Astrocyte (in vitro differentiated cells and primary cell): ENCODE measurements at regions not wholly inside any gene's neighbourhood (a gene's known extent, or its start where the extent isn't known, plus 50 kb on each side); places are given as distances from the start of the nearest gene placed in this dataset.

ENCODE experiments used
- DNase-seq: peaks from one replicate; pipeline ENCODE4 v3.0.0-alpha.2; 2010; ENCODE audit warnings: low read depth
- FAIRE-seq: peaks from 2 replicates; lab custom pipeline; 2011; peaks lifted over from hg19 to GRCh38; lab: Jason Lieb, UNC
- H2AFZ ChIP-seq: 2 replicates; pipeline ENCODE4 v1.6.0; 2012; ENCODE audit warnings: low read depth, low read length, inconsistent platforms
- H3K27ac ChIP-seq: 2 replicates; pipeline ENCODE4 v1.5.1; 2011; ENCODE audit warnings: low read depth, low read length, inconsistent platforms
- H3K27me3 ChIP-seq: 2 replicates; pipeline ENCODE4 v1.6.0; 2011; ENCODE audit warnings: low read length, inconsistent platforms; ENCODE audit not compliant: insufficient read depth
- H3K36me3 ChIP-seq: 2 replicates; pipeline ENCODE4 v1.5.1; 2011; ENCODE audit warnings: low read length, inconsistent platforms; ENCODE audit not compliant: insufficient read depth
- H3K4me1 ChIP-seq: 2 replicates; pipeline ENCODE4 v1.5.1; 2011; ENCODE audit warnings: low read length, inconsistent platforms; ENCODE audit not compliant: insufficient read depth
- H3K4me2 ChIP-seq: 2 replicates; pipeline ENCODE4 v1.6.0; 2012; ENCODE audit warnings: low read length, inconsistent platforms
- H3K4me3 ChIP-seq: 2 replicates; pipeline ENCODE4 v1.5.1; 2011; ENCODE audit warnings: low read depth, mild to moderate bottlenecking, low read length, inconsistent platforms; ENCODE audit not compliant: insufficient read depth
- H3K79me2 ChIP-seq: 2 replicates; pipeline ENCODE4 v1.6.0; 2012; ENCODE audit warnings: mild to moderate bottlenecking, low read length, inconsistent platforms; ENCODE audit not compliant: insufficient read depth
- H3K9ac ChIP-seq: 2 replicates; pipeline ENCODE4 v1.6.0; 2012; ENCODE audit warnings: mild to moderate bottlenecking, low read length, inconsistent platforms
- H3K9me3 ChIP-seq: 2 replicates; pipeline ENCODE4 v1.5.1; 2012; ENCODE audit warnings: low read depth, mild to moderate bottlenecking, low read length, inconsistent platforms; ENCODE audit not compliant: insufficient read depth
- H4K20me1 ChIP-seq: 2 replicates; pipeline ENCODE4 v1.6.0; 2012; ENCODE audit warnings: low read length, inconsistent platforms; ENCODE audit not compliant: insufficient read depth
- H3K27ac Mint-ChIP-seq: one replicate; pipeline ENCODE4 v1.8.0; 2021; ENCODE audit warnings: mild to moderate bottlenecking, mixed read lengths; ENCODE audit not compliant: unreplicated experiment
- H3K27me3 Mint-ChIP-seq: one replicate; pipeline ENCODE4 v1.8.0; 2021; ENCODE audit warnings: low read depth, mixed read lengths; ENCODE audit not compliant: unreplicated experiment
- H3K36me3 Mint-ChIP-seq: one replicate; pipeline ENCODE4 v1.8.0; 2021; ENCODE audit warnings: low read depth, mixed read lengths; ENCODE audit not compliant: unreplicated experiment
- H3K4me1 Mint-ChIP-seq: one replicate; pipeline ENCODE4 v1.8.0; 2021; ENCODE audit warnings: low read depth, mixed read lengths; ENCODE audit not compliant: unreplicated experiment
- H3K4me3 Mint-ChIP-seq: one replicate; pipeline ENCODE4 v1.8.0; 2021; ENCODE audit warnings: mild to moderate bottlenecking, moderate library complexity, mixed read lengths; ENCODE audit not compliant: unreplicated experiment
- H3K9me3 Mint-ChIP-seq: one replicate; pipeline ENCODE4 v1.8.0; 2021; ENCODE audit warnings: mild to moderate bottlenecking, mixed read lengths; ENCODE audit not compliant: unreplicated experiment
- EZH2 ChIP-seq: IDR thresholded peaks from 2 replicates; pipeline ENCODE4 v1.6.1; 2012; ENCODE audit warnings: mild to moderate bottlenecking, low read length, inconsistent platforms; ENCODE audit not compliant: insufficient read depth
- TF ChIP-seq, protein P1 (sequence below): IDR thresholded peaks from 2 replicates; pipeline ENCODE4 v1.5.1; 2011; ENCODE audit warnings: low read depth, mild to moderate bottlenecking, inconsistent platforms, low read length, moderate library complexity; ENCODE audit not compliant: insufficient read depth

- Histone ChIP-seq H3K79me2 (no peaks in the 10 kb centered on the region), H3K4me1 (no peaks in the 10 kb centered on the region), H3K27me3 (no peaks in the 10 kb centered on the region), H3K4me2 (no peak overlapping the region), H3K9me3 (no peaks in the 10 kb centered on the region), H3K9ac (no peak overlapping the region), H2AFZ (no peak overlapping the region), H3K4me3 (no peak overlapping the region), H4K20me1 (no peaks in the 10 kb centered on the region), H3K27ac (no peak overlapping the region), H3K36me3 (no peaks in the 10 kb centered on the region)
- no peak overlapping the region for H3K4me3 Mint-ChIP-seq
- FAIRE-seq (no peak), DNase-seq (no peak)
- no peak for TF ChIP-seq EZH2
- TF ChIP-seq, protein P1, sequence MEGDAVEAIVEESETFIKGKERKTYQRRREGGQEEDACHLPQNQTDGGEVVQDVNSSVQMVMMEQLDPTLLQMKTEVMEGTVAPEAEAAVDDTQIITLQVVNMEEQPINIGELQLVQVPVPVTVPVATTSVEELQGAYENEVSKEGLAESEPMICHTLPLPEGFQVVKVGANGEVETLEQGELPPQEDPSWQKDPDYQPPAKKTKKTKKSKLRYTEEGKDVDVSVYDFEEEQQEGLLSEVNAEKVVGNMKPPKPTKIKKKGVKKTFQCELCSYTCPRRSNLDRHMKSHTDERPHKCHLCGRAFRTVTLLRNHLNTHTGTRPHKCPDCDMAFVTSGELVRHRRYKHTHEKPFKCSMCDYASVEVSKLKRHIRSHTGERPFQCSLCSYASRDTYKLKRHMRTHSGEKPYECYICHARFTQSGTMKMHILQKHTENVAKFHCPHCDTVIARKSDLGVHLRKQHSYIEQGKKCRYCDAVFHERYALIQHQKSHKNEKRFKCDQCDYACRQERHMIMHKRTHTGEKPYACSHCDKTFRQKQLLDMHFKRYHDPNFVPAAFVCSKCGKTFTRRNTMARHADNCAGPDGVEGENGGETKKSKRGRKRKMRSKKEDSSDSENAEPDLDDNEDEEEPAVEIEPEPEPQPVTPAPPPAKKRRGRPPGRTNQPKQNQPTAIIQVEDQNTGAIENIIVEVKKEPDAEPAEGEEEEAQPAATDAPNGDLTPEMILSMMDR = no peak
- peaks cover 28% of the 10 kb centered on the region for H3K4me1 Mint-ChIP-seq
- H3K9me3 Mint-ChIP-seq = no peaks in the 10 kb centered on the region
- H3K36me3 Mint-ChIP-seq = no peaks in the 10 kb centered on the region
- no peak overlapping the region for H3K27ac Mint-ChIP-seq
- no peaks in the 10 kb centered on the region for H3K27me3 Mint-ChIP-seq
Measured at GRCh38 chr3:34213478-34213877, 415.0 kb downstream of the PDCD6IP start.

- DNase-seq = no peak
- Histone ChIP-seq H3K27me3 (no peaks in the 10 kb centered on the region), H3K4me1 (no peaks in the 10 kb centered on the region), H3K4me2 (no peak overlapping the region), H3K9ac (no peak overlapping the region), H3K36me3 (no peaks in the 10 kb centered on the region), H3K9me3 (no peaks in the 10 kb centered on the region), H3K79me2 (no peaks in the 10 kb centered on the region), H3K4me3 (no peak overlapping the region), H2AFZ (no peak overlapping the region), H3K27ac (no peak overlapping the region), H4K20me1 (no peaks in the 10 kb centered on the region)
- H3K36me3 Mint-ChIP-seq = no peaks in the 10 kb centered on the region
- FAIRE-seq = no peak
- H3K27ac Mint-ChIP-seq = no peak overlapping the region
- H3K9me3 Mint-ChIP-seq = no peaks in the 10 kb centered on the region
- no peak for TF ChIP-seq EZH2
- TF ChIP-seq, protein P1 = no peak
- H3K4me1 Mint-ChIP-seq = peaks cover 31% of the 10 kb centered on the region
- no peak overlapping the region for H3K4me3 Mint-ChIP-seq
- H3K27me3 Mint-ChIP-seq = no peaks in the 10 kb centered on the region
Measured at GRCh38 chr3:34216711-34217335, 418.4 kb downstream of the PDCD6IP start.

DNA sequence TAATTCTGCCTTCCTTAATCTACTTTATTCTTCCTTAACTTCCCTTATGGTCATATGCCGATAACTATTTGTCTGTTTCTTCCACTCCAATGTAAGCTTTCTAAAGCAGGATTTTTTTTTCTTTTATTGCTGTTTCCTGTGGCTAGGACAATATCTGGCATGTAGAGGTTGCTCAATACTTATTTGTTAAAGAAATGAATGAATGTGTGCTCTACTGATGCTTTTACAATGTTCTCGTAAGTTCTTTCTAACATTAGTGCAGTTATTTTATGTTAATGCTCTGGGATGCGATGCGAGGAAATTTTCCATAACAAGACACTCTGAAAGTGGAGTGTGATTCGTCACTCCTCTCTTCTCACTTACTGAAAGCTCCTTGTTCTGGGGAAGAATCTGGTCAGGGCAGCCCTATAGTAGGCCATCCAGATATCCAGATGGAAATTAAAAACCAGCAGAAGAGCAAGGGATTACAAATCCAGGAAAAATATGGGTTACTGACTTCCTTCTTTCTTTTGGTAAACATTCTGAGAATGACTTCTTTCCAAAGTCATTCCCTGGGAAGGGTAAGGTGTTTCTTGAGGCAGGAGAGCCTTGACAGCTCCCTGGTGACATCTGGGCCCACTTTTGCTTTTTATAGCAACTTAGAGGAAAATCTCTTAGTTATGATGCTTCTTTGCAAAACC lies 420.4 kb downstream of the PDCD6IP start:
- H3K9ac ChIP-seq = no peak overlapping the region
- H3K4me2 ChIP-seq = no peak overlapping the region
- H3K4me3 Mint-ChIP-seq = no peak overlapping the region
- H3K9me3 Mint-ChIP-seq = no peaks in the 10 kb centered on the region
- H3K27ac Mint-ChIP-seq = peak overlapping the region; percentile 27
- H3K36me3 ChIP-seq = no peaks in the 10 kb centered on the region
- H3K27me3 ChIP-seq = no peaks in the 10 kb centered on the region
- no peaks in the 10 kb centered on the region for H3K27me3 Mint-ChIP-seq
- FAIRE-seq (peak; percentile 86), DNase-seq (no peak)
- H3K9me3 ChIP-seq = no peaks in the 10 kb centered on the region
- peaks cover 26% of the 10 kb centered on the region for H3K4me1 Mint-ChIP-seq
- H3K4me3 ChIP-seq = no peak overlapping the region
- H3K79me2 ChIP-seq = no peaks in the 10 kb centered on the region
- H4K20me1 ChIP-seq = no peaks in the 10 kb centered on the region
- no peaks in the 10 kb centered on the region for H3K4me1 ChIP-seq
- H3K27ac ChIP-seq = no peak overlapping the region
- no peaks in the 10 kb centered on the region for H3K36me3 Mint-ChIP-seq
- TF ChIP-seq EZH2 = no peak
- TF ChIP-seq, protein P1 = no peak
- H2AFZ ChIP-seq = no peak overlapping the region
